ENCODE measurements at regions not wholly inside any gene's neighbourhood (a gene's known extent, or its start where the extent isn't known, plus 50 kb on each side); places are given as distances from the start of the nearest gene placed in this dataset.

GRCh38 chr5:85838781-85839180, 779.0 kb upstream of the COX7C start:
- Histone ChIP-seq H3K9me3 (peaks cover 0 to 4% of the 10 kb centered on the region in 2 donors), H3K27ac (no peak overlapping the region), H3K27me3 (no peaks in the 10 kb centered on the region), H3K4me1 (no peaks in the 10 kb centered on the region), H3K36me3 (no peaks in the 10 kb centered on the region), H3K4me3 (no peak overlapping the region)
- intact Hi-C loops (cut with DNase I; ENCODE audit: low total_unique reads) = no loop called here
- TF ChIP-seq CTCF (IDR thresholded peaks at IDR 0.05) (no peak), POLR2AphosphoS5 (IDR thresholded peaks at IDR 0.05) (no peak), POLR2A (IDR thresholded peaks at IDR 0.05) (no peak)
- no peak for DNase-seq (ENCODE audit: low spot score in 2 of 2)

GRCh38 chr5:85841653-85842052, 776.1 kb upstream of the COX7C start:
- Histone ChIP-seq H3K4me3 (no peak overlapping the region), H3K9me3 (peaks cover 0 to 4% of the 10 kb centered on the region in 2 donors), H3K36me3 (no peaks in the 10 kb centered on the region), H3K27ac (no peak overlapping the region), H3K4me1 (no peaks in the 10 kb centered on the region), H3K27me3 (no peaks in the 10 kb centered on the region)
- intact Hi-C loops (cut with DNase I; ENCODE audit: low total_unique reads) = no loop called here
- no peak for DNase-seq (ENCODE audit: low spot score in 2 of 2)
- TF ChIP-seq CTCF (IDR thresholded peaks at IDR 0.05) = no peak
- TF ChIP-seq POLR2A (IDR thresholded peaks at IDR 0.05) = no peak
- no peak for TF ChIP-seq POLR2AphosphoS5 (IDR thresholded peaks at IDR 0.05)

- no peaks in the 10 kb centered on the region for H3K36me3 ChIP-seq
- DNase-seq (ENCODE audit: low spot score in 2 of 2) = no peak
Observed at GRCh38 chr5:85843535-85843934, 774.2 kb upstream of the COX7C start.

GRCh38 chr5:85849411-85849810, 768.3 kb upstream of the COX7C start:
- TF ChIP-seq POLR2A (IDR thresholded peaks at IDR 0.05) (no peak), CTCF (IDR thresholded peaks at IDR 0.05) (no peak), POLR2AphosphoS5 (IDR thresholded peaks at IDR 0.05) (no peak)
- no peak for DNase-seq (ENCODE audit: low spot score in 2 of 2)
- Histone ChIP-seq H3K27ac (no peak overlapping the region), H3K36me3 (no peaks in the 10 kb centered on the region), H3K4me1 (no peaks in the 10 kb centered on the region), H3K4me3 (no peak overlapping the region), H3K27me3 (no peaks in the 10 kb centered on the region), H3K9me3 (peaks cover 0 to 5% of the 10 kb centered on the region in 2 donors)
- intact Hi-C loops (cut with DNase I; ENCODE audit: low total_unique reads) = no loop called here

More at GRCh38 chr5:85843535-85843934, 774.2 kb upstream of the COX7C start:
- Histone ChIP-seq H3K27ac (no peak overlapping the region), H3K27me3 (no peaks in the 10 kb centered on the region), H3K4me1 (no peaks in the 10 kb centered on the region), H3K4me3 (no peak overlapping the region), H3K9me3 (peaks cover 0 to 4% of the 10 kb centered on the region in 2 donors)
- intact Hi-C loops (cut with DNase I; ENCODE audit: low total_unique reads) = no loop called here
- TF ChIP-seq CTCF (IDR thresholded peaks at IDR 0.05) (no peak), POLR2AphosphoS5 (IDR thresholded peaks at IDR 0.05) (no peak), POLR2A (IDR thresholded peaks at IDR 0.05) (no peak)

- DNase-seq (ENCODE audit: low spot score in 2 of 2) = no peak
- no peak overlapping the region for H3K4me3 ChIP-seq
- no peak for TF ChIP-seq POLR2AphosphoS5 (IDR thresholded peaks at IDR 0.05)
- TF ChIP-seq CTCF (IDR thresholded peaks at IDR 0.05) = no peak
- H3K9me3 ChIP-seq = no peaks in the 10 kb centered on the region
- no peaks in the 10 kb centered on the region for H3K36me3 ChIP-seq
- no peaks in the 10 kb centered on the region for H3K27me3 ChIP-seq
- H3K27ac ChIP-seq = no peak overlapping the region
- intact Hi-C loops (cut with DNase I; ENCODE audit: low total_unique reads) = no loop called here
- no peaks in the 10 kb centered on the region for H3K4me1 ChIP-seq
Observed at GRCh38 chr5:85865296-85865695, 752.4 kb upstream of the COX7C start.
